GM12873 (cell line): ENCODE measurements at regions not wholly inside any gene's neighbourhood (a gene's known extent, or its start where the extent isn't known, plus 50 kb on each side); places are given as distances from the start of the nearest gene placed in this dataset.

Source experiments
- CTCF ChIP-seq: IDR thresholded peaks from 2 replicates; pipeline ENCODE4 v1.5.1; 2012; ENCODE audit warnings: low read depth, mild to moderate bottlenecking, moderate library complexity, low read length, control low read depth; ENCODE audit not compliant: insufficient read depth; ENCODE audit errors: missing control alignments

- no peak for TF ChIP-seq CTCF
Observed at GRCh38 chr16:55048745-55049144, 118.1 kb downstream of the IRX5 start.

- no peak for TF ChIP-seq CTCF
Observed at GRCh38 chr16:55051571-55052347, 121.1 kb downstream of the IRX5 start.

GRCh38 chr16:55052348-55052734 lies 121.7 kb downstream of the IRX5 start:
- TF ChIP-seq CTCF = no peak

GRCh38 chr16:55052741-55053415 lies 122.2 kb downstream of the IRX5 start:
- no peak for TF ChIP-seq CTCF

GRCh38 chr16:55055262-55055661 lies 124.6 kb downstream of the IRX5 start:
- TF ChIP-seq CTCF = no peak

GRCh38 chr16:55056585-55057401 lies 126.1 kb downstream of the IRX5 start:
- TF ChIP-seq CTCF = no peak

GRCh38 chr16:55057866-55058265 lies 127.2 kb downstream of the IRX5 start:
- TF ChIP-seq CTCF = no peak
